Epithelial cell of prostate (primary cell): ENCODE measurements at regions not wholly inside any gene's neighbourhood (a gene's known extent, or its start where the extent isn't known, plus 50 kb on each side); places are given as distances from the start of the nearest gene placed in this dataset.
"Not testable (repeated sequence)": the region's sequence is repeated elsewhere in the genome, so short reads cannot be mapped to it uniquely, and the experiment has no call there.

Experiments
- DNase-seq: peaks from one replicate; pipeline ENCODE4 v3.0.0-alpha.2; 2011; ENCODE audit warnings: low read depth, low spot score
- H3K27ac ChIP-seq: fragments of 450-650 bp; 2 replicates; pipeline ENCODE4 v1.5.1; 2017; ENCODE audit warnings: mild to moderate bottlenecking

DNA sequence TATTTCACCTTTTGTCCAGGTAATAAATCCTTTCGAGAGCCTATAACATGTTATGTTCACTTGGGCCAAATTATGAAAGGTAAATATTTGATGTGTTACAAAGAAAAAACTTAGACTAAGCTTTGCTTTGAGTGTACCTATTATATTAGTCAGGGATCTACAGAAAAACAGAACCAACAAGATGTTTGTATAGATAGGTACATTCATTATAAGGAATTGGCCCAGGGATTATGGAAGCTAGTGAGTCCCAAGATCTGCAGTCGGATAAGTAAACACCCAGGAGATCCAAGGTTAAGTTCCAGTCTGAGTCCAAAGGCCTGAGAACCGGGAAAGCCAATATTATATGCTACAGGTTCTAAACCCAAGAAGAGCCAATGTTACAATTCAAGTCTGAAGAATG, 234.5 kb downstream of the NRIP1 start:
- no peak overlapping the region for H3K27ac ChIP-seq
- no peak for DNase-seq

DNA sequence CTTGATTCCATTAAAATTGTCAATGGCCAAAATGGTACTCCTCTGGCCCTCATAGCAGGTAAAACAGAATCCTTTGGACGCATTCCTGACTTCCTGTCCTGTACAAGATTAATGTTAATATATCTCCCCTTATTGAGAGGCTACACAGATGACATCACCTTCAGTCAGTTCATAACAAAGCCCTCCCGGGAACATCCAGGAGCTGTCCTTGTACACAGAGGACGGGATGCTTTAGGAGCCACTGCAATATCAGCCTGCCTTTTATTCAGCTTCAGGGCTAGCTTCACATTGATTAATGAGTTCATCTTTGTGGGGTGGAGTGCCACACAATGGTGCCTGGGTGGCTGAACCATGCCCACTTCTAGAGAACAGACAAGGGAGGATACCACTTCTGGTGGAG, 235.1 kb downstream of the NRIP1 start:
- no peak overlapping the region for H3K27ac ChIP-seq
- DNase-seq = no peak

DNA sequence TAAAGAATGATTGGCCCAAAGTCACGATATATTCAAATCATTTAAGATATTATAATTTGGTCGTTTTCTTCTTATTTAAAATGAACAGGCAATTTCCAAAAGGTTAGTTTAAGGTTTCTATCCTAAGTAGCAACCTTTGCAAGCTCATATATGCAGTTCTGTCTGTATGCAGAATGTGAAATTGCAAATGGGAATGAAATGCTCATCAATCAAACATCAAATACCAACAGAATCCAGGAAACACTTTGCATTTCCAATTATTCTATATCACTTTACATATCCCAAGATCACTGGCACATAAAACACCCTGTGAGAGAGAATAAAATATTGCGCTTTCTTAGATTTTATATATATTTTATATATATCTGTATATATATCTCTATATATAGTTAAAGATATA, 237.3 kb downstream of the NRIP1 start:
- no peak overlapping the region for H3K27ac ChIP-seq
- DNase-seq = no peak

DNA sequence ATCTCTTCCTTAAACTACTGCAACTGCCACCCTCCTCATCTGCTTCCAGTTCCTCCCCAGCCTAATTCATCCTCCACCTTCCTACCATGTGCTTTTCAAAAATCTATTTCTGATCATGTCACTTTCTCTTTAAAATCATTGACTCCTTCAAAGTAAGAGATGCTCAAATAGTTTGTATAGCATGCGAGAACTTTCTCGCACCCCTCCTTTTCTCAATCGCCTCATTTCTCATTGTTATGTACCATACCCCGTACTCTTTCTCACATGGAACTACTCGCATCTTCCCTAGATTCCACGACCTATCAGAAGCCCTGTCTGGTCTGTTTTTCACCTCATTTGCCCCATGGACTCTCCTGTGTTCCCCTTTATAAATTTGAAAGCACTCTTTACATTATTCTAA, 238.2 kb downstream of the NRIP1 start:
- no peak overlapping the region for H3K27ac ChIP-seq
- DNase-seq = no peak

DNA sequence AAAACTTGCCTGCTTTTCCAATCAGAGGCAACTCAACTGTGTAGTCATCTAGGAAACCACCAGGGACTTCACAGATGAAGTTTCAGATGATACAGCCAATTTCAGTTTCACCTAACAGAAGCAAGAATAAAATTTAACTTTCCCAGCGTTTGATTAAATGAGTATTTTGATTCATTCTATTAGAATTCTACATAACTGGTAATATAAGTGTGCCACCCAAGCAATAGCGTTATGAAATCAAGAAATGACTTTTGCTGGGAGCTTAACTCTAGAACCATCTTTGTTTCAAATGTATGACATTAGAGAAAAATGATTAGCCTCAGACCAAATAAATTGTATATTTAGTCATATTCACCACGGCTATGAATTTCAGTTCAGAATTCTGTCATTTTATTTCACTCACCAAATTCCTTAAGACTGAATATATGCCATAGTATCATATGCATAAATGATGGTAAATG, 239.3 kb downstream of the NRIP1 start:
- no peak for DNase-seq
- H3K27ac ChIP-seq = no peak overlapping the region

DNA sequence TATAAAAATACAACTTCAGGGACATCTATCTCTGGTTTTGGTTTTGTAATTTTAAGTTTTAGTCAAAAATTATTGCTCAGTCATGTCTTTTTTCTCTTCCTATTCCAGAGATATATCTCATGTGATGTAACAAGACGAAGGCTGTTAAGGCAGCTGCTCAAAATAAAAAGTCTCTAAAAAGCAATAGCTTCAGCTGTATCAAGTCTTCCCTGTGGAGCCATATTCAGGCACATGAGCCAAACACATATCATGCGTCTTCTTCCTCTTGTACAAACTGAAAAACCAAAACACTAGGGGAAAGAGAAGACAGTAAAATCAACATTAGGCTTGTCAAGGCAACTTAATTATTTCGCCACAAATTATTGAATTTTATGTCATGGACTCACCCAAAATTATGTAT, 240.7 kb downstream of the NRIP1 start:
- no peak for DNase-seq

DNA sequence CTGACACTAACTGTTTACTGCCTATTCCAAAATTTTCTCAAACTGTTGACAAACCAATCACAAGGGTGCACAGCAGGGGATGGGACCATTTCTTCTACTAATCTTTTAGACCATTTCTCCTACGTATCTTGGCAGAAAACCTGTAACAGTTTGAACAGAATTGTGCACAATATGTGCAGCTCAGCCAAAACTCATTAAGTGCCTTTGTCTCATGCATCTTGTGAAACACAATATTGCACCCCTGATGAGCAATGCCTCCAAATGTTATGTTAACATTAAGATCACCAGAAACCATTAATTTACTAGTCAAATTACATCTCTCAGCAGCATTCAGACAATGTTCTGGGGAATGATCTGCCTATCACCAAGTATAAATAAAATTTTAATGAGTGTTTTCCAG, 247.5 kb downstream of the NRIP1 start:
- no peak for DNase-seq
- H3K27ac ChIP-seq = no peak overlapping the region

More for the DNA sequence above, 240.7 kb downstream of the NRIP1 start:
- no peak overlapping the region for H3K27ac ChIP-seq

DNA sequence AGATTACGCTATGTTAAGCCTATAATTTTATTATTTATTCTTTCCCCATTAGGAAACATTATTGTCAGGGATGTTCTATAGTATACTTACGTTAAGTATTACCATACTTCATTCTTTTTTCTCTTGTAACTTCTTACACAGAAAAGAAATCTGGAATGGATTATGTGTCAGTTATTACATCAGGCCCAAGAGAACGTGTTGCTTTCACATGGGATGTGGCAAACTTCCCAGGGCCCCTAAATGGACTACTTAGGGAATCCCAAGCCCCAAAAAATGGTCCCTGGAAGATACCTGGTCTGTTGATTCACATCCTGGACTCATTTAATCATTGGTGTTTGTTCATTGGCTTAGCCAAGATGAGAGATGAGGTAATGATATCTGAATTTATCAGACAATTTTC, 249.8 kb downstream of the NRIP1 start:
- no peak overlapping the region for H3K27ac ChIP-seq
- DNase-seq = no peak

DNA sequence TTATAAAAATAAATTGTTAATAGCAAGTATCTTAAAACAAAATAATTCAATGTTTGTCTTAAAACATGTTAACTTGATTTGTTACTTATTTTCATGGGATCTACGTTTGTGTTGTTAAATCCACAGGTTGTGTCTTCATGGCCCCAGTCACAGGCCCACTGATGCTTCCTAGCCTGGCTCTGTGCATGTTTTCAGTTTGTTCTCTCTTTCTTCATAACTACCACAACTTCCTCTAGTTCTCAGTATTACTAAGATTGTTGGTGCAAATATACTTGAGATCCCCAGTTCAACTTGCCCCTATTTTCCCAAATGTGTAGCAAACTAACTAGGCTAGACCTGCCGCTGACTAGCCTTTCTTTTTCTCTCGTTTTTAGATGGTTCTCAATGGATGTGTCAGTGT, 250.5 kb downstream of the NRIP1 start:
- H3K27ac ChIP-seq = no peak overlapping the region

DNA sequence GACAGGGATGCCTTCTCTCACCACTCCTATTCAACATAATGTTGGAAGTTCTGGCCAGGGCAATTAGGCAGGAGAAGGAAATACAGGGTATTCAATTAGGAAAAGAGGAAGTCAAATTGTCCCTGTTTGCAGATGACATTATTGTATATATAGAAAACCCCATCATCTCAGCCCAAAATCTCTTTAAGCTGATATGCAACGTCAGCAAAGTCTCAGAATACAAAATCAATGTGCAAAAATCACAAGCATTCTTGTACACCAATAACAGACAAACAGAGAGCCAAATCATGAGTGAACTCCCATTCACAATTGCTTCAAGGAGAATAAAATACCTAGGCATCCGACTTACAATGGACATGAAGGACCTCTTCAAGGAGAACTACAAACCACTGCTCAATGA, 258.1 kb upstream of the SAMSN1 start:
- not testable (repeated sequence) for H3K27ac ChIP-seq, DNase-seq

More for the DNA sequence above, 250.5 kb downstream of the NRIP1 start:
- DNase-seq = no peak

DNA sequence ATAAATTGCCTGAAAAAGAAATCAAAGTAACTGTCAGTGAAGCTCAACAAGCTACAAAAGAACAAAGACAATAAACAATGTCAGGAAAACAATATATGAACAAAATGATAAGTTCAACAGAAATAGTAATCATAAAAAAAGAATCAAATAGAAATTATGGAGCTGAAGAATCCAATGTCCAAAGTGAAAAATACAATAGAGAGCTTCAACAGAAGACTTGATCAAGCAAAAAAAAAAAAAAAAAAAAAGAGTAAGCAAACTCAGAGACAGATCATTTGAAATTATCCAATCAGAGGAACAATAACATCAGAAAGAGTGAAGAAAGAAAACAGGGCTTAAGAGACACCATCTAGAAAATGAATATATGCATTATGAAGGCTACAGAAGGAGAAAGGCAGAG, 251.4 kb upstream of the SAMSN1 start:
- H3K27ac ChIP-seq = no peak overlapping the region
- no peak for DNase-seq

DNA sequence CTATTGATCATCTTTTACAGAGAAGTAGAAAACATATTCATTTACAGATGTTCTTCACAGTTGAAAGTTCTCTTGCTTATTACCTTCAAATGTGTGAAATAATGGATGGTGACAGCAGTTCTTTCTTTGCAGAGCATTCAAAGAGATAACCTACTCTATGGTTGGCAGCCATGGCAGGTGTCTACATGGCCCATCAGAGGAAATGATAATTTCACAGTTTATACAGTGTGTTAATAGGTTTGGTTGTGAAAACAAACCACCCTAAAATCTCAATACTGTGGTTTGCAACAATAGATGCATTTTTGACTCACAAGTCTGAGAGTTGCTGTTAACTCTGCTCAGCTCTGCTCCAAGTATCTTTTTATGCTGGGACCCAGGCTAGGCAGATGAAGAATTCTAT, 241.2 kb upstream of the SAMSN1 start:
- no peak for DNase-seq
- H3K27ac ChIP-seq = no peak overlapping the region

DNA sequence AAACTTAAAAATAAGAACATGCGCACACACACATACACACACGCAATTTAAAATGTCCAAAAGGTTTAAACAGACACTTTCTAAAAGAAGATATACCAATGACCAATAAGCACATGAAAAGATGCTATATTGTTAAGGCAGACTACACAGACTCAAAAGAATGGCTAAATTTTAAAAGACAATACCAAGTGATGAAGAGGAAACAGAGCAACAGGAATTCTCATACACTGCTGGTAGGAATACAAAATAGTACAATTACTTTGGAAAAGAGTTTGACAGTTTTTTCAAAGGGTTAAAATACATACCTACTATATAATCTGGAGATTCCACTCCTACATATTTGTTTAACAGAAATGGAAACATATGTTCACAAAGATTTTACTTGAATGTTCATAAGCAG, 239.6 kb upstream of the SAMSN1 start:
- H3K27ac ChIP-seq = no peak overlapping the region
- DNase-seq = no peak

DNA sequence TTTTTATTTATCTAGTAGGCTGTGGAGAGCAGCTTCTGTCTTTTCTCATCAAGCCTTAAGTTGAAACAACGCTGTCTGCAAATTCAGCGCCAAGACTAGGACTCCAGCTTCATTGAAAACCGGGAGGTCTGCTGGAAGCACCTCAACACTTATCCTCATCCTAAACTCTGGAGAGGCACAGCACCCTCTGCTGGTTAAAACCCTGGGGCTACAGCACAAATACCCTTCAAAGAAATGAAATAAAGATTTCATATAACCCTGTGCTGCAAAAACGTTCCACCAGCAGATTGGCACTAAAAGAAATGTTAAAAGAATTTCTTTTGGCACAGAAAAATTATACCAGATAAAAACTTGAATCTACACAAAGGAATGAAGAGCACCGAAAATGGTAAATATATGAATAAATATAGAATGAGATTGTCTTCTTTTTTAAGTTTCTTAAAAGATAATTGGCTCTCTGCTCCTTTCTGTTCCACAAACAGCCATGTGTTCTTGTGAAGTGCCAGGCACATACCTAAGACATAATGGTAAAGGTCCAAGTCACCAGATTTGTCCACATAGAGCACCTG, 227.7 kb upstream of the SAMSN1 start:
- H3K27ac ChIP-seq = no peak overlapping the region
- DNase-seq = peak; percentile 5

DNA sequence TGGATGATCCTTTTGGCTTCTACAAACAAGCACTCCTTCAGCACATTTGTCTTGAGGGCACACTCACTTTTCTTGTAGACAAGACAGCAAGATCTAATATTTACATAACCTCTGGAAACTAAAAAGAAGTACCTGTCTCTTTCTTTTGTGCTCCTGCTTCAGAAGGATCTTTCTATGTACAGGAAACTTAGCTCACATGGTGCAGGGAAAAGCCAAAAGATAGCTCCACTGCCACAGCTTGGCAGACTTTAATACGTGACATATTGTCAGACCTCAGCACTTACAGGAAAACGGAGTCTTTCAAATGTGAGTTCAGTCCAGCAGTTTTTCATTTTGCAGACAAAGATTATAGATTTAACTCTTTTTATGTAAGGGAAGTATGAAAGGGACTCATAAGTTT, 225.5 kb upstream of the SAMSN1 start:
- DNase-seq = no peak

DNA sequence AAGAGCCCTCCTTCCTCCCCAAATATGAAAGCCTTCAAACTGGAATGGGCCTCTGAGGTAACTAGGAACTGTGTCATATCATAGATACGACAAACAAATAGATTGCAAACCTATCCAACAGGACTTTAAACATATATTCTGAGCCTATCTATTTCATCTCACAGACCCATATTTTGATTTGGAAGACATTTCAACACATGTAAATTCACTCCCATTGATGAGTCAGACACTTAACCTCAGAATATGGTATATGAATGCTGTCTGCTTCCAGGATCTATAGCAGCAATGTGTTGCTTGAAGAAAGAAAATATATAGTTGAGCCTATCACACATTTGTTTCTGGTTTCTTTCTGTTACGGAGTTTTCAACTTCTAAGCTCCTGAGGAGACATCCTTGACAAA, 221.9 kb upstream of the SAMSN1 start:
- no peak for DNase-seq
- H3K27ac ChIP-seq = no peak overlapping the region

More for the DNA sequence above, 225.5 kb upstream of the SAMSN1 start:
- no peak overlapping the region for H3K27ac ChIP-seq

DNA sequence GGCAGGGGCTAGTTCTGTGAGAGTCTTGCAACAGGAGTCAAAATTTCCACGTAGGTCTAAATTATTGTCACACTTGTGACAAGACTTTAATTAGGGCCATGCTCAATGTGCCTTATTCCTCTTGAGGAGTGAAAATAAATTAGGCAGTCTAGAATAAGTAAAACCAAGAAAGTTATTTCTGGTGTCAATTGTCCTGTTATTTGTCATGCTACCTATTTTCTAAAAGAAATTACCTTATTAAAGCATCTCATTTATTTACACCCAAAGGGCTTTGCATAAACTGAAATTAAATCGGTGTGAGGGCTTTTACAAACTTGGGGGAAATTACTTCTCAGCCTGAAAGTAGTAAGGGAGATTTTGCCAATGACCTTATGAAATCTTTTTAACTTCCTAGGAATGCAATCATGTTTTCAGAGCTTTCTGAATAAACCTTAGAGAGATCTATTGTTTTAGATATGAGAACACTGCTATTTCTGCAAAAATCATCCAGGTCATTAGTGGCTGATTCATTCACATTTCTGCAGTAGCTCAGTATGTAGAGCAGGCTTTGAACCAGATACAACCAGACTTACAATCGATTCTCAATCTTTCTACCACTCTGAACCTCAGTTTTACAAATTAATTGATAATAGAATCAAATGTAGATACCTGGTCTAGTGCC, 221.2 kb upstream of the SAMSN1 start:
- no peak for DNase-seq

DNA sequence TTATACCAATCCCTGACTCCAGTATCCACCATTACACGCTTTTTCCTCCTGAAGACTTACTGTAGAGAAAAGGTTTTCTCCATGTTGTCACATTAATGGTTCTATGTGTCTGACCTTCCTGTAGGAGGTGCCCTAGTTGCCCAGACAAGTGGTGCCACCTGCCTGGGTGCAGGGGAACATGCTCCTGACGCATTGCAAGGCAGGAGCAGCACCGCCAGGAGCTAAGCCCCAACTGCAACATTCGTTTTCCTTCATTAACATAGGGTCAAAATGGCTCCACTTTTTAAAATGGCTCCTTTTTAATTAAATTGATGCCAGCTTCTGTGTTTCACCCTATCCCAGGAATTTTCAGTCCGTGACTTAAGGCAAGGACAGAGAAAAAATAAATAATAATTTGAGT, 220.1 kb upstream of the SAMSN1 start:
- no peak for DNase-seq
- H3K27ac ChIP-seq = no peak overlapping the region

More for the DNA sequence above, 221.2 kb upstream of the SAMSN1 start:
- no peak overlapping the region for H3K27ac ChIP-seq

DNA sequence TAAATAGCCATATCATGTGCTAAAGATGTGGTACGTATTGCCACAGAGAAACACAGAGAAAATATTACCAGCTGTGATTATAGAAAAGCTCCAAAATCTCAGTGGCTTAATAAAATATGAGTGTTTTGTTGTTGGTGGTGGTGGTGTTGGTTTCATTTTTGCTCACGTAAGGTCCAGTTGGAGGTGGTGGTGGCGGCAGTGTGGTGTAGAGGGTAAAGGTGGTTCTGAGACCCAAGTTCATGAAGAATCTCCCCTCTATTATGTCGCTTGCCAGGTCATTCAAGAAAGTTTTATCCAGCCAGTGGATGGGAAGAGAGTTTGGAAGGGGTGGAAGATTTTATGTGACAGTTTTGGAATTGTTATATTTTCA, 217.6 kb upstream of the SAMSN1 start:
- DNase-seq = no peak
- H3K27ac ChIP-seq = no peak overlapping the region

DNA sequence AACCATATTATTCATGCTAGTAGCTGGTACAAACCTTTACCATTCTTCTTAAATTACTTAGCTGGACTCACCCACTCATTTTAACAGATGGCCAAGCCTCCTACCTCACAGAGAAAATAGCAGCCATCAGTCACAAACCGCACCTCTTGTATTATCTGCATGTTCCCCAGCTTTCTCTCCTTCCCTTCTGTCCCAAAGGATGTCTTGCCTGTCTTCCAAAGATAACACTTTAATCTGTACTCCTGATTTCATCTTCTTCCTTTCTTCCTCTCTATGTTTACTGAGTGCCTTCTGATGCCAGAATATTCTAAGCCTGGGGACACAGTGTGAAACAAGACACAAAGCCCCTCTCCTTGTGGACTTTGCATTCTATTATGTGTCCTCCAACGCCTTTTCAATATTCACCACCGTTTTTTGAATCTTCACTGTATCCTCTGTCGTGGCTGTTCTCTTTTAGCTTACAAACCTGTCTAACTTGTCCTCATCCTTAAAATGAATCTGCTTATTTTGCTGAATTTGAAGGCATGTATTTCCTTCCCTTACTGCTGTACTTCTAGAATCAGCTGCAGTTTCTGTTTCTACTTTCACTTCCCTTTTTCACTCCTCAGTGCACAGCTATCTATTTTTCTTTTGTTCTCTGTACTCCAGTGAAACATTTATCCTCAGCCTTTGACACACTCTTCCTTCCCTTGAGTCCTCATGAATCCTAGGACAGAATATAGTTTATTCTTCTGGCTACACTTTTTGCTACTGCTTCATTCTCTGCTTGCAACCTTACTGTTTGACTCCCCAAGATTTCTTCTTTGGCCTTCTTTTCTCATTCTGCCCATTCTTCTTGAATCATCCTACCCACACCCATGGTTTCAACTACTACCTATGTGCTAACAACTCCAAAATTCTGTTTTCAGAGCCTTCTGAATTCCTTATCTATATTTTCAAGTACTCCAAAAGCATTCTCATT, 216.9 kb upstream of the SAMSN1 start:
- DNase-seq = no peak
- no peak overlapping the region for H3K27ac ChIP-seq

DNA sequence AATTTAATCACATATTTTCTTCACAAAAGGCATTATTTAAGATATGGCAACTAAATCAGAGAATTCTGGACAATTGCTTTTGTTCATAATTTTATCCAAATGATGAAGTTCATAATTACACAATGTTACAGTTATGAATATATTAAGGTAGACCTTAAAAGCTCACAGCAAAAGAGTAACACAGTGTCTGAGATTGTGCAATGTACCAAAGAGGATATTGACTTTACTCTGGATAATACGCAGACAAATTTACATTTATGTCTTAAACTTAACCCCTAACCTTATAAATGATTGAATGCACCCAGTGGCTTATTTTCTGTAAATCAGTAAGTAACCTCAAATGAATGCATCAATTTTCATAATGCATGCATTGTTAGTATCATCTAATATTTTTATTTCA, 216.2 kb upstream of the SAMSN1 start:
- H3K27ac ChIP-seq = no peak overlapping the region

More for the DNA sequence above, 216.2 kb upstream of the SAMSN1 start:
- no peak for DNase-seq
